HG03025 (cell line): ENCODE measurements at regions not wholly inside any gene's neighbourhood (a gene's known extent, or its start where the extent isn't known, plus 50 kb on each side); places are given as distances from the start of the nearest gene placed in this dataset.

Experiments
- ATAC-seq: cut with Tn5 transposase; IDR thresholded peaks from one replicate; pipeline ENCODE4 v1.9.1; 2021; ENCODE audit warnings: mild to moderate bottlenecking, moderate library complexity; ENCODE audit not compliant: unreplicated experiment, low FRiP score

DNA sequence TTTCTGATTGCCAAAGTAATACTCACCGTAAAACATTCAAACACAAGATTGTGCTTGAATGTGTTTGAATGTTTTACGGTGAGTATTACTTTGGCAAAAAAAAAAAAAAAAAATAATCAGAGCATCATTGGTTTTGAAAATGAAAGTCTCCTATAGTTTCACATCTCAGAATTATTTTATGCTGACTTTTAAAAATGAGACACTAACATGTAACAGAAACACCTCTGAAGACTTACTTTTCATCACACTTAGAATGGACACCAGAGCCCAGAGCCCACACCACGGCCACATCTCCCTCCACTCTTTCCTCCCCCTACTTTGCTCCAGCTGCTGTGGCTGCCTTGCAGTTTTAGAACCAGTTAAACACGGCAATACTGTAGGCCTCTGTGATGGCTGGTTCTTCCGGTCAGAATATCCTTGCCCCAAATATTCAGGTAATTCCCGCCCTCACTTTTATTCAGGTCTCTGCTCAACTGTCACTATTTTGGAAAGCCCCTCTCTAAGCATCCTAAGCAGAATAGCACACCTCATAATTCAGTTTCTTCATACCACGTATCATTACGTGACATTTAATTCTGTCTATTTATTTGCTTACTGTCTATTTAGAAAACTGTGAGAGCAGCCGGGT lies 138.9 kb upstream of the MAX start:
- ATAC-seq, result no peak

DNA sequence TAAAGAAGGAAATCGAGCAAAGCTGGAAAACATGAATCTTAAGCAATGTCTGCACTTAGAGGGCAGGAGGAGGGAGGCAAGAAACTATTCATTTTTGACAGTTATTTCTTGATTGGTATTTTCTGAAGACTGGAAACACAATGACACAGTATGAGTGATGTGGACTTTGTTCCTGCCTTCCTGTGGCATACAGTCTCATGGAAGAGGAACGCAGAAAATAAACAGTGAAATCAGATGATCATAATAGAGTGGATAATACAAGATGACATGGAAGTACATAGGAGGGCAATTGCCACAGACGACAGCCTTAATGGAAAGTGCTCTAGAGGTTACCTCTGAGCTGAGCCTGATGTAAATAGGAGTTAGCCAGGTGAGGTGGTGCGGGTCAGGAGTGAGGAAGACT lies 140.4 kb upstream of the MAX start:
- no peak for ATAC-seq

DNA sequence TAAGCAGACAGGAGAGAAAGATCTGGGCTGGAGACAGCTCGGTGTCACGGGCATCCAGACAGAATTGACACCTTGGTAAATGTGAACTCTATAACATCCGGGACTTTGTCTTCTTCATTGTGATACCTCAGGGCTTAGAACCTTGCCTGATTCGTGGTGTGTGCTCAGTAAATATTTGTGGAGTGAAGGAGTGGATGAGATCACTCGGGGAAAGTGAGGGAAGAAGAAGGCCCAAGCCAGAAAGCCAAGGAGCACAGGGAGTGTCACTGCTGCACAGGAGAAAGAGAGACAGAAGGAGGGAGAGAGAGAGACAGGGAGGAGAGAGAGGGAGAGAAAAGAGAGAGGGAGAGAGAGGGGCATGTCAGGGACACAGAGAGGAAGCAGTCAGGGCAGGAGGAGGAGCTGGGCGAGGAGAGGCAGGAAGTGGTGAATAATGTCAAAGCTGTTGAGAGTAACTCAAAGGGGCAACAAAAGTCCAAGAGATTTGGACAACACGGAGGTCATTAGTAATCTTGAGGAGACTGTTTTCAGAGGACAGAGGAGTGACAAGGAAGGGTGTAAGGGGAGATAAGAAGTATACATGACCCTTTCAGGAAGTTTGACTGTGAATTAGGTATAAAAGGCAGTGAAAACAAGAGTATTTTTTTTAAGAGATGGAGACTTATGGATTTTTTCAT lies 141.6 kb upstream of the MAX start:
- no peak for ATAC-seq

DNA sequence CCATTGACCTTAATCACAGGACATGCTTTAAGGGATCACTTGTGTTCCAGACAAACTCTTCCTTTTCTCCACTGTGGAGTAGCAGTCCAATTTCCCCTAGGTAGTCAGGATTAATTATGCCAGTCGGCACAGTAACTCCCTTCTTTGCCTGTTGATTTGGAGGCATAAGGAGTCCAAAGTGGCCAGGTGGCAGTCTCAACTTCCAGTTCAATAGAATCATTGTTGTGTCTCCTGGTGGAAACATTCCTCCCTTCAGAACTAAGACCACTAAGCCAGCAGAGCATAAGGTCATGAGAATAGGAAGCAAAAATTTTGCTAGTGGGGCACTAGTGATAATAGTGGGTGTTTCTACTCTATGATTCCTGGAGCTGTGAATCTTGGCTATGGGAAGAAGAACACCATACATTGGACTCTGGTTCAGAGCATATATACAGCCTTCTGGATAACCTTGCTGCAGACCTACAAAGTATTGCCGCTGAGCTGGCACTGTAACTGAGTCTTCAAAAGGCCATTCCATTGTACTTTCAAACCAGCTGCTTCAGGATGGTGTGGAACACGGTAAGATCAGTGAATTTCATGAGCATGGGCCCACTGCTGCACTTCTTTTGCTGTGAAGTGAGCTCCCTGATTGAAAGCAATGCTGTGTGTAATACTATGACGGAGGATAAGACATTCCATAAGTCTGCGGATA lies 147.3 kb upstream of the MAX start:
- no peak for ATAC-seq

DNA sequence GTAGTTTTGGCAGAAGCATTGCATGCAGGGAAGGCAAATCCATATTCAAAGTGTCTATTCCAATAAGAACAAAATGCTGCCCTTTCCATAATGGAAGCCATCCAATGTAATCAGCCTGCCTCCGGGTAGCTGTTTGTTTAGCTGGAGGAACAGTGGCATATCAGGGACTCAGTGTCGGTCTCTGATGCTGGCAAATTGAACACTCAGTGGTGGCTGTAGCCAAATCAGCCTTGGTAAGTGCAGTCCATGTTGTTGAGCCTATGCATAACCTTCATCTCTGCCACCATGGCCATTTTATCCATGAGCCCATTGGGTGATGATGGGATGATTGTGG lies 147.8 kb upstream of the MAX start:
- ATAC-seq, result no peak

DNA sequence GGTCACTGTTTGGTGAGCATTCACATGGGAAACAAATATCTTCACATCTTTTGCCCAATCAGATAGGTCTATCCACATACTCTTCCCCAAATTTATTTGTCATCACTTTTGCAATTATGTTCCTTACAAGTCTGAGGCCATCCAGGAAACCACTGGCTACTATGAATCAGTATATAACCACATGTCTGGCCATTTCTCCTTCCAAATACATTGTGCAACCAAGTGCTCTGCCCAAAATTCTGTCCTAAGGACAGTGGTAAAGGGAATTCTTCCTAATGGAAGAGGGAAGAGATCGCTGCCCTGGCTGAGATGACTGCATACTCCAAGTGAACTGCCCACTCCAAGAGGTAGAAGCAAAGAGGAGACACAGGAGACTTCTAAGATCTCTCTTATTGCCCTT lies 148.9 kb upstream of the MAX start:
- no peak for ATAC-seq

DNA sequence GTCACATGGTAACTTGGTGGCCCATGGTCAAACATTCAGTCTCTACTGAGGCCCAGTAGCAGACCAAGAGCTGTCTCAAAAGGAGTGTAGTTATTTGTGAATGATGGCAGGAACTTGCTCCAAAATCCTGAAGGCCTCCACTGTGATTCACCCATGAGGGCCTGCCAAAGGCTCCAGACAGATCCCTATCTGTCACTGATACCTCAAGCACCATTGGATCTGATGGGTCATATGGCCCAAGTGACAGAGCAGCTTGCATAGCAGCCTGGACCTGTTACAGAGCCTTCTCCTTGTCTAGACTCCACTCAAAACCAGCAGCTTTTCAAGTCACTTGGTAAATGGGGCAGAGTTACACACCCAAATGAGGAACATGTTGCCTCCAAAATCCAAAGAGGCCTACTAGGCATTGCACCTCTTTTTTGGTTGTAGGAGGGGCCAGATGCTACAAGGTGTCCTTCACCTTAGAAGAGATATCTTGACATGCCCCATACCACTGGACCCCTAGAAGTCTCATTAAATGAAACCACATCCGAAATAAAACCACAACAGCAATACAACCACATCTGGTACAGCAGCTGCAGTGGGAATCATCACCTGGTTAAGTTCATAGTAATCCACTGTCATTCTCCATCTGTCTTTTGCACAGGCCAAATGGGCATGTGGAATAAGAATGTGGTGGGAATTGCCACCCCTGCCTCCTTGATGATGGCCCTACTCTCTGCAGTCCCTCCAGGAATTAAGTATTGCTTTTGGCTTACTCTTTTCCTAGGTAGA lies 150.4 kb upstream of the MAX start:
- no peak for ATAC-seq

DNA sequence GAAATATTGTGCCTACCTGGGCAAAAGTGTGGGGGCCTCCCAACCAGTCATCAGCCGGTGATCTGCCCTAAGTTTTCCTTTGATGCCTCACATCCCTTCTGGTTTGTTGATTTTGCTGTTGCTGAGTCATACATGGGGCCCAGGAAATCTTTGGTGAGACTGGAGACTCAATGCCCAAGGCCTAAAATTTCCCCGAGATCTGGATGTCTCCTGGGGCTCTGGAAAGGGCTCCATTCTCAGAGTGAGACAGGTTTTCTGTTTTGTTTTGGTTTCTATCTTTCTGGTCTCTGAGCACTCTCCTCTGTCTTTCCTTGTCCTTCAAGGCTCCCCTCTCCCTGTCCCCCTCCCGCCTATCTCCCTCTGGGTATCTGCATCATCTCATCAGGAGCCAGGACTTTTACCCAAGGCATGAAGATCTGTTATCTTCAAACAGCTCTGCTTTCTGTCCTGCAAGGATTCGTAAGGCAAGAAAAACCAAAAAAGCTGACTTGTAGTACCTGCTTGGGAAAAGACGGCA lies 152.8 kb upstream of the MAX start:
- ATAC-seq, result no peak

DNA sequence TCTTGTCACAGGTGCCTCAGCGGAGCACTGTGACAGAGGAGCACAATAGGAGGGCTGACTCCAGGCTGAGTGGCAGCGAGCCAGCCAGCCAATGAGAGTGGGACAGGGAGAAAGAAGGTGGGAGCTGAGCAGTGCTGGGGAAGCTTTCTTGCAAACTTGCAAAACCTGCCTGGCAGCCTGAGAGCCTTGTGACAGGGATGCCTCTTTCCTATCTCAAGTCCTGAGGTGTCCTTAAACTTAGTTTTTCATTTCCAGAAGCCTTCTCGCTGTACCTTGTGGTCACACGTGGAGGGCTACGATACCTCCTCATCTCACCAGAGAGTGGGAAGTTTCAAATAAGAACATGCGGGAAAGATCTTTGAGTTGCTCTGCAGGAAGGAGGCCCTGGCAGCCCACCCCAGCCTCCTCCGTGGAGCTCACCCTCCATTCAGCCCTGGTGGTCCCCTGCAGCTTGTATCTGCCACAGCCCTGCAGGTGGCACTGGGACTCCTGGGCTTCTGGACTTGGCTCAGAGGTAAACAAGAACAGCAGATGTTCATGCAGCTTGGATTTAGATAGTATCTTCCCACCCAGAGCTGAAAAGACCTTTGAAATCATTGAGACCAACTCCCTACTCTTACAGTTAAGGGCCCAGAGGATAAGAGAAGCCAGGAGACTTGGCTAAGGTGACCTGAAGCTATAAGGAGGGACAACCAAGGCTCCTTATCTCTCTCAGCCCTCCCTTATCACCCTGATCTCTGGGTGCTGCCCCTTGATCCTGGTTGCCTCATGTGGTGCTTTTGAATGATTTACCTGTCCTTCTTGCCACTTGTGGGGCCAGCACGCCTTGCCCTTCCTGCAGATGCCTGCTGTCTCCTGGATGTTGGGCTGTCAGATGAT lies 153.5 kb upstream of the MAX start:
- no peak for ATAC-seq

DNA sequence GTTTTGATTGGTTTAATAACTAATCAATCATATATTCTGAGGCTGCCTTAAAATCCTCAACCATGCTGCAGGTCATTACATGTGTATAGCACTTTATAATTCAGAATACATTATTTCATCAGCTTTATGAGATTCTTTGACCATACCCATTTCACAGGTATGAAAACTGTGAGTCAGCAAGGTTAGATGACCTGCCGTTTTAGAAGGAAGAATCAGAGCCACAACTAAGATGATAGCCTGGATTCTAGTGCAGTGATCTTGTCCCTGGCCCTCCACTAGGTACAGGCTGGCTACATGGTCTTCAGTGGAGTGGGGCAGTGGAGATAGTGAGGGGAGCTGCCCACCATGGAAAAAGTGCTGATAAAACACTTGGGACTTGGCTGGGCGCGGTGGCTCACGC lies 154.4 kb upstream of the MAX start:
- ATAC-seq, result no peak

DNA sequence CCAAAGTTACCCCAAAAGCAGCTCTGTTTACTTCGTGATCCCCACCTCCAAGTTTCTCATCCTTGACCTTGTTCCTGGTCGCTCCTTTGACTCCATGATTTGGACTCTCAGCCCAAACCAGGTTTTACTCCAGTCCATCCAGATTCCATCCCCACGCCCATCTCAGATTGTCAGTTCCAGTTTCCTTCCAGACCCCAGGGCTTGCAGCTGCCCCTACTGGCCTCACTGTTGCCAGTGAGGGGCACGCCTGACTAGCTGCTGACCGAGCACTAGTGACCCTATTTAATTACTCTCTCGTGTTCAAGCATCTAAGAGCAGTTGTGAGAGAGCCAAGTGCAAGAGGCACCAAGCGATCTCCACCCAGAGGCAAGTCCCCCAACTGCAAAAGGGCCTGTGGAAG lies 155.1 kb upstream of the FUT8 start:
- ATAC-seq, result no peak

DNA sequence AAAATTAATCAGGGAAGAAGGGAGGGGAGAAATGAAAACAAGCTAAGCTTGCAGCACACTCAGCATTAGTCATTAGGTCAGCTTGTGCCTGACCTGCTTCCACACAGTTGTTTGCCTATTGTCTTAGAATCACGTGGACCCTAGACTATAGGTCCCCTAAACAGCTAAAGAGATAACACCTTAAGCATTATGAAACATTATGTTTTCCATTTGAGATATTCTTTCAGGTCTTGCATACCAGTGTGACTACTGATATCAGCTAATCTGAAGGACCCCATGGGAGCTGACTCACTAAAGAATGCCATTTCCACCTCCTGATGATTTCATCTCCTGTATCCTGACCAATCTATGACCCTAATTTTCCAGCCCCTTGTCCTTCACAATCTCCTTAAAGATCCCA lies 154.1 kb upstream of the FUT8 start:
- no peak for ATAC-seq

DNA sequence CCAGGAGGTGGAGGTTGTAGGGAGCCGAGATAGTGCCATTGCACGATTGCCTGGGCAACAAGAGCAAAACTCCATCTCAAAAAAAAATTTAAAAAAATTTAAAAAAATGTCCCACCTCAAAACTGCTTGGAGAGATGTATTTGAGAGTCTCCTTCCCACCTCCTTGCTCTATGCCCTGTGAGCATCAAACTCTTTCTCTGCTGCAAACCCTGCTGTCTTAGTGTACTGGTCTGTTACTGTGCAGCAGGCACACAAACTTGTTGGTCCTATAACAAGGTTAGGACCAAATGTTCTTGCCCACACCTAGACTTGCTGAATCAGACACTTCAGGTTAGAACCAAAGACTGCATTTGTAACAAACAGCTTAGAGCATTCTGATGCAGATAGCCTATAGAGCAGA lies 153.5 kb upstream of the FUT8 start:
- ATAC-seq, result no peak

DNA sequence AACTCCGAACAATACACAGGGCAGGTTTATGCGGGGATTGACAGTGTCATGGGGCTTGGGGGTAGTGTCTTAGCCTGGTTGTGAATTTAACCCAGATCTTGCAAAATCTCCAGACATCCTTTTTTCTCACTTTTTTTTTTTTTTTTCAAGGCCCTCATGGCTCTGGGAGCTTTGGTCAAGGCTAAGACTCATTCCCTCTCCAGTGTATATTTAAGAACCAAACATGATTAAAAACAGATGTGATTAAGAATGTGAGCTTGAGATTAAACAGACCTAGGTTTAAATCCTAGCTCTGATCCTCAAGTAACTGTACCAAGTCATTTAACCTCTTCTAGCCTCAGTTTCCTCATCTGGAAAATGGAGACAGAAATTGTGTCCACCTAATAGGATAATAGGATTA lies 151.7 kb upstream of the FUT8 start:
- ATAC-seq, result no peak

DNA sequence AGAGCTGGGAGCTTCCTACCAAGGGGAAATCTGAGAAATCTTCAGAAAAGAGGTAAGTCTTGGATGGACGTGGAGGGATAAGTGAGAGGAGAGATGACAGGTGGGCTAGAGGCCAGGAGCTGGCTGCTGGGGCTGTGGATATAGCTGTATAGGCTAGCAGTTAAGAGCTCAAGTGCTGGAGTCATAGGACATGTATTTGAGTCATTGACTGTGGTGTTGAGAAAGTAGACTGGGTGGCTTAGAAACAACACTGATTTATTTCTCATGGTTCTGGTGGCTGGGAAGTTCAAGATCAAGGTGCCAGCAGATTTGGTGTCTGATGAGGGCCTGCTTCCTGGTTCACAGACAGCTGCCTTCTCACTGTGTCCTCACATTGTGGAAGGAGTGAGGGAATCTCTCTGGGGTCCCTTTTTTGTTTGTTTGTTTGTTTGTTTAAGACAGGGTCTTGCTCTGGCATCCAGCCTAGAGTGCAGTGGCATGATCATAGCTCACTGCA lies 151.1 kb upstream of the FUT8 start:
- no peak for ATAC-seq

DNA sequence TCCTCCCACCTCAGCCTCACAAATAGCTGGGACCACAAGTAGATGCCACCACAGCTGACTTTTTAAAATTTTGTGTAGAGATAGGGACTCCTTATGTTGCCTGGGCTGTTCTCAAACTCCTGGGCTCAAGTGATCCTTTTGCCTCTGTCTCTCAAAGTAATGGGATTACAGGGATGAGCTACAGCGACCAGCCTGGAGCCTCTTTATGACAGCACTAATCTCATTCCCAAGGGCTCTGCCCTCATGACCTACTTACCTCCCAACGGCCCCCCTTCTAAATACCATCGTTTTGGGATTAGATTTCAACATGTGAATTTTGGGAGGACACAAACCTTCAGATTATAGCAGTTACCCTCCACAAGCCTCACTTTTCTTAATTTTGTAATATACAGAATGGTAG lies 150.6 kb upstream of the FUT8 start:
- no peak for ATAC-seq

DNA sequence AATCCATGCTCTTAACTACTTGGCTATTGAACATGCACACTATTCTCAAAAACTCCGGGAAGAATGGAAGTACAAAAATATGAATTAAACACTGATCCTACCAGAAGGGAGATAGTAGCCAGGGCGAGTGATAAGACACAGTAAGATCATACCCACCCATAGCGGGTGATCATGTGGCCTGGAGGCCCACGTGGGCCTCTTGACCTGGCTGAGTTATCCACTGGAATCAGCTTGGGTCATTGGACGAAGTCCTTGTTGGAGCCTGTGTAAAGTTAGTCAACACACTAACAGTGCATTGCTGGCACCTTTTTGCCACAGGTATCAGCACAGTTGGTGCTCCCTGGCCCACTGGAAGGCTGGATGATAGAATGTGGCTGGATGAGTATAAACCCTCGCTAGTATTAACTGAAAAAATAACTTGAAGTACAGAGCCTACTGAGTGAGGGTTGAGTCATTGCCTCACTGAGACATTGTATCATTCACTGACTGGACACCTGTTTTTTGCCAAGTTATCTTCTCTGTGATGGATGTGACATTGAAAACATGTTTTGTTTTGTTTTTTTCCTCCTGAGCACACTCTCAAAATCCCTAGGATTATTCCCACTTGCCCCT lies 149.2 kb upstream of the FUT8 start:
- no peak for ATAC-seq

DNA sequence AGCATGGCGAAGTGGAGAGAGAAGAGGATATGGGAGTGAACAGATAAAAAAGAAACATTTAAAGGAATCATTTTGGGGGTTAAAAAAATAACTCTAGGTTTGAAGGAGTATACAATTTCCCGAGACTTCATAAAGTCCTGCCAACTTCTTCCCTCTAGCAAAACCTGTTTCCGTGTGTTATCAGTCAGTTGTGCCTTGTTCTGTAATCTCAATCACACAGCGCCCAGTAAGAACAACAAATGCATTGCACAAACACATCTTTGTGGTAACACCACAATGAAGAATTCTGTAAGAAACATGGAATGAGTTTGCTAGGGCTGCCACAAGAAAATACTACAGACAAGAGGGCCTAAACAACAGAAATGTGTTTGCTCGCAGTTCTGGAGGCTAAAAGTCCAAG lies 144.7 kb upstream of the FUT8 start:
- no peak for ATAC-seq

DNA sequence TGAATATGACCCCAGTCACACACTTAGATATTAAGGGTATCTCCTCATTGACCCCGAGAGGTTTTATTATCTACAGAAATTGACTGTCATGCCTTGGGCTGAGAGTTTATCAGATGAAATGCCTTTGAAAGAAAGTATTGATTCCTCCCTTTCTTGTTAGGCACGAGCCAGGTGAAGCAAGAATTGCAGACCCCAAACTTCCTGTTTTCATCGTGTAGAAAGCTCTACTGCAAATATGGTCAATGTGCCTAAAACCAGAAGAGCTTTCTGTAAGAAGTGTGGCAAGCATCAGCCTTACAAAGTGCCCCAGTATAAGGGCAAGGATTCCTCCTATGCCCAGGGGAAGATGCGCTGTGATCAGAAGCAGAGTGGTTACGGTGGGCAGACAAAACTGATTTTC lies 143.9 kb upstream of the FUT8 start:
- ATAC-seq, result no peak

DNA sequence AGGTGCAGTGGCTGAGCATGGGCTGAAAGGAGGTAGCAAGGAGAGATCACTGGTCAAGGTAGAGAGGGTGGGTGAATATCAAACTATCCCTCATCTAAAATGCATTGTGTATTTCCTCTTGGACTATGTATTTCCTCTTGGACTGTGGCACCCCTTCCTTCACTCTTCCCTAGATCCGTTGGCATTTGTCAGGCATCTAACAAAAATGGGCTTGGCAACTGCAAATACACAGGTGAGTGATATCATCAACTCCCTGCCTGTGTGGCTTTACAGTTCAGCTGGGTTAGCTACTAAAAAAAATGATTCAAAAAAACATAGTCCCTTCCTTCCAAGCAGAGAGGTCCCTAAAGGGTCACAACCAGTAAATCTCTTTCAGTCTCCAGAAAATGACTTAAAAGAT lies 142.8 kb upstream of the FUT8 start:
- no peak for ATAC-seq
